ENCODE measurements at regions not wholly inside any gene's neighbourhood (a gene's known extent, or its start where the extent isn't known, plus 50 kb on each side); places are given as distances from the start of the nearest gene placed in this dataset.
"Not testable (repeated sequence)": the region's sequence is repeated elsewhere in the genome, so short reads cannot be mapped to it uniquely, and the experiment has no call there.

DNA sequence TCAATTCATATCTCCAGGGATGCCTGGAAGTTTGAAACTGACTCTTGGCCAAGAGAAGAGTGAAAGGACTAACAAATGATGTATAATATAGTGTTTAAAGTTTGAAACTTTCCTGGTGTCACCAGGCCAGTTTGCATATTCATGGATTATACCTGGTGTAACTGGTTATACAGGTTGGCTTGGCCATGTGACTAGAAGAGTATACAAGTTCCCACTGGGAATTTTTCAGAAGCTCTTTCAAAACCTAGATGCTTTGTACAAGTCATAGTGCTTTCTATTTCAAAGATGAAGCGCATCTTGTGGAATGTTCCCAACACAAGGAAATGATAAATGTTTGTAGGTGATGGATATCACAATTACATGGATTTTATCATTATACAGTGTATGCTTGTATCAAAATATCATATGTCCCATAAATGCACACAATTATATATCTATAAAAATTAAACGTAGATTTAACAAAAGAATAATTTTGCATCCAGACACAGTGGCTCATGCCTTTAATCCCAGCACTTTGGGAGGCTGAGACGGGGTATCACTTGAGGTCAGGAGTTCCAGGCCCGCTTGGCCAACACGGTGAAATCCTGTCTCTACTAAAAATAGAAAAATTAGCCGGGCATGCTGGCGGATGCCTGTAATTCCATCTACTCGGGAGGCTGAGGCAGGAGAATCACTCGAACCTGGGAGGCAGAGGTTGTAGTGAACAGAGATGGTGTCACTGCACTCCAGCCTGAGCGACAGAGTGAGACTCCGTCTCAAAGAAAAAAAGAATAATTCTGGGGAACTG is 1420.2 kb downstream of the GRIK2 start:
- Histone ChIP-seq H3K9ac (ENCODE audit: insufficient read depth in 1 of 2, low read length in 2 of 2) (no peak overlapping the region), H3K4me3 (no peak overlapping the region), H3K27ac (ENCODE audit: low read depth in 1 of 2, low read length in 1 of 2) (no peak overlapping the region), H3K4me1 (ENCODE audit: control insufficient read depth in 5 of 5, insufficient read depth in 5 of 5, low read length in 5 of 5) (no peaks in the 10 kb centered on the region), H3K36me3 (ENCODE audit: control insufficient read depth in 4 of 4, insufficient read depth in 4 of 4, low read length in 4 of 4) (no peaks in the 10 kb centered on the region), H3K9me3 (ENCODE audit: control insufficient read depth in 4 of 4, insufficient read depth in 3 of 4, low read length in 3 of 4) (peaks cover 0 to 4% (median 0%) of the 10 kb centered on the region in 4 donors), H3K27me3 (ENCODE audit: control insufficient read depth in 3 of 3, insufficient read depth in 3 of 3, low read length in 2 of 3) (no peaks in the 10 kb centered on the region)
- WGBS, 2 donors = 89 to 92% methylated on average over 11 of the region's 11 CpGs
- no peak for ATAC-seq (ENCODE audit: insufficient read depth, low FRiP score)
- TF ChIP-seq, protein P1, sequence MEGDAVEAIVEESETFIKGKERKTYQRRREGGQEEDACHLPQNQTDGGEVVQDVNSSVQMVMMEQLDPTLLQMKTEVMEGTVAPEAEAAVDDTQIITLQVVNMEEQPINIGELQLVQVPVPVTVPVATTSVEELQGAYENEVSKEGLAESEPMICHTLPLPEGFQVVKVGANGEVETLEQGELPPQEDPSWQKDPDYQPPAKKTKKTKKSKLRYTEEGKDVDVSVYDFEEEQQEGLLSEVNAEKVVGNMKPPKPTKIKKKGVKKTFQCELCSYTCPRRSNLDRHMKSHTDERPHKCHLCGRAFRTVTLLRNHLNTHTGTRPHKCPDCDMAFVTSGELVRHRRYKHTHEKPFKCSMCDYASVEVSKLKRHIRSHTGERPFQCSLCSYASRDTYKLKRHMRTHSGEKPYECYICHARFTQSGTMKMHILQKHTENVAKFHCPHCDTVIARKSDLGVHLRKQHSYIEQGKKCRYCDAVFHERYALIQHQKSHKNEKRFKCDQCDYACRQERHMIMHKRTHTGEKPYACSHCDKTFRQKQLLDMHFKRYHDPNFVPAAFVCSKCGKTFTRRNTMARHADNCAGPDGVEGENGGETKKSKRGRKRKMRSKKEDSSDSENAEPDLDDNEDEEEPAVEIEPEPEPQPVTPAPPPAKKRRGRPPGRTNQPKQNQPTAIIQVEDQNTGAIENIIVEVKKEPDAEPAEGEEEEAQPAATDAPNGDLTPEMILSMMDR (IDR thresholded peaks at IDR 0.05; ENCODE audit: control extremely low read depth, extremely low read depth) = no peak
- peak in 2 of 3 donors; percentile 1 to 11 for DNase-seq

- Histone ChIP-seq H3K9me3 (ENCODE audit: control insufficient read depth in 4 of 4, insufficient read depth in 3 of 4, low read length in 3 of 4) (peaks cover 0 to 4% (median 0%) of the 10 kb centered on the region in 4 donors), H3K27me3 (ENCODE audit: control insufficient read depth in 3 of 3, insufficient read depth in 3 of 3, low read length in 2 of 3) (no peaks in the 10 kb centered on the region), H3K9ac (ENCODE audit: insufficient read depth in 1 of 2, low read length in 2 of 2) (no peak overlapping the region), H3K4me3 (no peak overlapping the region), H3K4me1 (ENCODE audit: control insufficient read depth in 5 of 5, insufficient read depth in 5 of 5, low read length in 5 of 5) (no peaks in the 10 kb centered on the region), H3K27ac (ENCODE audit: low read depth in 1 of 2, low read length in 1 of 2) (no peak overlapping the region), H3K36me3 (ENCODE audit: control insufficient read depth in 4 of 4, insufficient read depth in 4 of 4, low read length in 4 of 4) (no peaks in the 10 kb centered on the region)
- DNase-seq = no peak
- ATAC-seq (ENCODE audit: insufficient read depth, low FRiP score) = no peak
- TF ChIP-seq, protein P1 (IDR thresholded peaks at IDR 0.05; ENCODE audit: control extremely low read depth, extremely low read depth) = no peak
- 61 to 65% methylated on average over 3 of the region's 3 CpGs for WGBS, 2 donors
Observed at GRCh38 chr6:102812242-102812641, 1418.7 kb downstream of the GRIK2 start.

DNA sequence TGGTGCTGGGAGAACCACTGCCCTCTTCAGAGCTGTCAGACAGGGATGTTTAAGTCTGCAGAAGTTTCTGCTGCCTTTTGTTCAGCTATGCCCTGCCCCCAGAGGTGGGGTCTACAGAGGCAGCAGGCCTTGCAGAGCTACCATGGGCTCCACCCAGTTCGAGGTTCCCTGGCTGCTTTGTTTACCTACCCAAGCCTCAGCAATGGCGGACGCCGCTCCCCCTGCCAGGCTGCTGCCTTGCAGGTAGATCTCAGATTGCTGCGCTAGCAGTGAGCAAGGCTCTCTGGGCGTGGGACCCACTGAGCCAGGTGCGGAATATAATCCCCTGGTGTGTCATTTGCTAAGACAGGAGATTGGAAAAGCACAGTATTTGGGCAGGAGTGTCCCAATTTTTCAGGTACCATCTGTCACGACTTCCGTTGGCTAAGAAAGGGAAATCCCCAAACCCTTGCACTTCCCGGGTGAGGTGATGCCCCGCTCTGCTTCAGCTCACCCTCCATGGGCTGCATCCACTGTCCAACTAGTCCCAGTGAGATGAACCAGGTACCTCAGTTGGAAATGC is 1415.5 kb downstream of the GRIK2 start:
- DNase-seq; H3K4me1 ChIP-seq (ENCODE audit: control insufficient read depth in 5 of 5, insufficient read depth in 5 of 5, low read length in 5 of 5); H3K9me3 ChIP-seq (ENCODE audit: control insufficient read depth in 4 of 4, insufficient read depth in 3 of 4, low read length in 3 of 4); H3K9ac ChIP-seq (ENCODE audit: insufficient read depth in 1 of 2, low read length in 2 of 2); H3K27ac ChIP-seq (ENCODE audit: low read depth in 1 of 2, low read length in 1 of 2); H3K36me3 ChIP-seq (ENCODE audit: control insufficient read depth in 4 of 4, insufficient read depth in 4 of 4, low read length in 4 of 4); H3K4me3 ChIP-seq; ATAC-seq (ENCODE audit: insufficient read depth, low FRiP score); H3K27me3 ChIP-seq (ENCODE audit: control insufficient read depth in 3 of 3, insufficient read depth in 3 of 3, low read length in 2 of 3): not testable (repeated sequence)
- WGBS, 2 donors = 88 to 90% methylated on average over 11 of the region's 11 CpGs

- 74 to 83% methylated on average over 13 of the region's 13 CpGs for WGBS, 2 donors
- DNase-seq (no peak), ATAC-seq (ENCODE audit: insufficient read depth, low FRiP score) (no peak)
Observed at GRCh38 chr6:102799051-102799450, 1405.5 kb downstream of the GRIK2 start.

More at GRCh38 chr6:102799051-102799450, 1405.5 kb downstream of the GRIK2 start:
- H3K27ac ChIP-seq (ENCODE audit: low read depth in 1 of 2, low read length in 1 of 2) = no peak overlapping the region
- no peaks in the 10 kb centered on the region for H3K36me3 ChIP-seq (ENCODE audit: control insufficient read depth in 4 of 4, insufficient read depth in 4 of 4, low read length in 4 of 4)
- H3K9ac ChIP-seq (ENCODE audit: insufficient read depth in 1 of 2, low read length in 2 of 2) = no peak overlapping the region
- H3K9me3 ChIP-seq (ENCODE audit: control insufficient read depth in 4 of 4, insufficient read depth in 3 of 4, low read length in 3 of 4) = no peaks in the 10 kb centered on the region
- TF ChIP-seq, protein P1 (IDR thresholded peaks at IDR 0.05; ENCODE audit: control extremely low read depth, extremely low read depth) = no peak
- H3K4me1 ChIP-seq (ENCODE audit: control insufficient read depth in 5 of 5, insufficient read depth in 5 of 5, low read length in 5 of 5) = no peaks in the 10 kb centered on the region
- no peak overlapping the region for H3K4me3 ChIP-seq
- no peaks in the 10 kb centered on the region for H3K27me3 ChIP-seq (ENCODE audit: control insufficient read depth in 3 of 3, insufficient read depth in 3 of 3, low read length in 2 of 3)
